ENCODE measurements at regions not wholly inside any gene's neighbourhood (a gene's known extent, or its start where the extent isn't known, plus 50 kb on each side); places are given as distances from the start of the nearest gene placed in this dataset.

GRCh38 chr4:28287831-28288233 is 1427.2 kb downstream of the STIM2 start:
- TF ChIP-seq SUZ12 (IDR thresholded peaks at IDR 0.05; ENCODE audit: extremely low read depth, insufficient read depth, insufficient read length) (no peak), ZNF274 (IDR thresholded peaks at IDR 0.05; ENCODE audit: low read depth, low read length) (no peak)

Measured in NT2/D1 (cell line).